ENCODE measurements at regions not wholly inside any gene's neighbourhood (a gene's known extent, or its start where the extent isn't known, plus 50 kb on each side); places are given as distances from the start of the nearest gene placed in this dataset.

DNA sequence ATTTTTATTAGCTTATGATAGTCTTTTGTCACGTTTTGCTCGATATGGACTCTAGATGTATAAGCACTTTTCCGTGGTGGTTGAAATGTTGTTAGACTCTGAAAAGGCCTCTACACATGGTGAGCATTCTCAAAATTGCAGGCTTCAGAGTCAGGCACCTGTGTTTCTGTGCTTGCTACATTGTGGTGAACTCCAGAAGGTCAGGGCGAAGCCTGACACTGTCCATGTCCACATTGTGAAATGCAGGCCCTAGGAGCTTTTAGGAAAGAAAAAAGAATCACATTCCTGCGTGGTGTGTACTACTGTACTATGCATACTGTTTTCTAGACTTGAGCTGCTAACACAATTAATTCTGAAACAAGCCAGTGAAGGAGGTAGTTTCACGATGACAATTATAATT lies 86.3 kb downstream of the HS3ST1 start:
- ChIA-PET CTCF (no interaction called here), POLR2A (no interaction called here)
- TF ChIP-seq RORB (CRISPR knock-in tag; IDR thresholded peaks at IDR 0.05) (no peak), TEAD1 (CRISPR knock-in tag; IDR thresholded peaks at IDR 0.05) (no peak), JUN (CRISPR knock-in tag; IDR thresholded peaks at IDR 0.05) (no peak), TP53 (CRISPR knock-in tag; IDR thresholded peaks at IDR 0.05) (no peak)
- TF ChIP-seq, protein P1, sequence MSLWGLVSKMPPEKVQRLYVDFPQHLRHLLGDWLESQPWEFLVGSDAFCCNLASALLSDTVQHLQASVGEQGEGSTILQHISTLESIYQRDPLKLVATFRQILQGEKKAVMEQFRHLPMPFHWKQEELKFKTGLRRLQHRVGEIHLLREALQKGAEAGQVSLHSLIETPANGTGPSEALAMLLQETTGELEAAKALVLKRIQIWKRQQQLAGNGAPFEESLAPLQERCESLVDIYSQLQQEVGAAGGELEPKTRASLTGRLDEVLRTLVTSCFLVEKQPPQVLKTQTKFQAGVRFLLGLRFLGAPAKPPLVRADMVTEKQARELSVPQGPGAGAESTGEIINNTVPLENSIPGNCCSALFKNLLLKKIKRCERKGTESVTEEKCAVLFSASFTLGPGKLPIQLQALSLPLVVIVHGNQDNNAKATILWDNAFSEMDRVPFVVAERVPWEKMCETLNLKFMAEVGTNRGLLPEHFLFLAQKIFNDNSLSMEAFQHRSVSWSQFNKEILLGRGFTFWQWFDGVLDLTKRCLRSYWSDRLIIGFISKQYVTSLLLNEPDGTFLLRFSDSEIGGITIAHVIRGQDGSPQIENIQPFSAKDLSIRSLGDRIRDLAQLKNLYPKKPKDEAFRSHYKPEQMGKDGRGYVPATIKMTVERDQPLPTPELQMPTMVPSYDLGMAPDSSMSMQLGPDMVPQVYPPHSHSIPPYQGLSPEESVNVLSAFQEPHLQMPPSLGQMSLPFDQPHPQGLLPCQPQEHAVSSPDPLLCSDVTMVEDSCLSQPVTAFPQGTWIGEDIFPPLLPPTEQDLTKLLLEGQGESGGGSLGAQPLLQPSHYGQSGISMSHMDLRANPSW (CRISPR knock-in tag; conservative IDR thresholded peaks at IDR 0.05; ENCODE audit: low read depth) = no peak
- H3K4me3 Mint-ChIP-seq = no peak overlapping the region
- peaks cover 12% of the 10 kb centered on the region for H3K27me3 Mint-ChIP-seq (ENCODE audit: low read depth)
- peaks cover 85% of the 10 kb centered on the region for H3K9me3 Mint-ChIP-seq
- H3K4me1 Mint-ChIP-seq = peaks cover 2% of the 10 kb centered on the region; the same call in 1 of the 2 replicates
- H3K36me3 Mint-ChIP-seq = peaks cover 75% of the 10 kb centered on the region
- DNase-seq (ENCODE audit: low spot score) (no peak), ATAC-seq (no peak)
- no peak overlapping the region for H3K27ac Mint-ChIP-seq

DNA sequence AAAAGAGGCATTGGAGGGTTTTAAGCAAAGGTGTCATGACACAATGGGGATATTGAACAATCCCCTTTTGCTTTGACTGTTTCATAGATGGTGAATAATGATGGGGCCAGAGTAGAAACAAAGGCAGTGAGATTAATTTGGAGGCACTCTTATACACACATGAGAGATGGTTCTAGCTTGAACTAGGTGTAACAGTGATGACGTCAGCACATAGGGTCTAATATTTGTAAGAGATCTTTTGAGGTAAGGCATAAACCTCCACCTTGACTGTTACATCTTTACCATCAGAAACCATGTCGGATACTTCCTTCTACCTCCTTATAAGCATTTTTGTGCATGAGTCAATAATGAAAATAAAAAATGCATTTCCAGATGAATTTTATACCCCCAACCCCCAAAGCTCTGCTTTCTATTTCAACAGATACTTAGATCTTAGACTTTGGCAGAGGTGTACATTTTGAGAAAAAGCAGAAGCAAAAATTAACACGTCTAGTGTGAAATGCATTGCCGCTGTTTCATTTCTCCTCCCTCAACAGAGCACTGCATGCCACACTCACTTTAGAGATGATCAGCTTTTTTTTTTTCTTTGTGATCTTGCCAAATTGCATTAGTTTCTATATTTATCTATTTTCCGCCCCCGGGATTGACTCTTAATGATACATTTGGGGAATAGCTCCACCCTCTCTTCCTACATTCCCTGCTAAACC lies 87.2 kb downstream of the HS3ST1 start:
- Mint-ChIP-seq H3K9me3 (peaks cover 87% of the 10 kb centered on the region), H3K4me3 (no peak overlapping the region), H3K27ac (no peak overlapping the region), H3K4me1 (peaks cover 2% of the 10 kb centered on the region; the same call in 1 of the 2 replicates), H3K36me3 (peaks cover 80% of the 10 kb centered on the region), H3K27me3 (ENCODE audit: low read depth) (peaks cover 12% of the 10 kb centered on the region)
- POLR2A ChIA-PET = no interaction called here
- TF ChIP-seq TCF7 (CRISPR knock-in tag; IDR thresholded peaks at IDR 0.05; ENCODE audit: low read depth) = no peak
- TF ChIP-seq, protein P2, sequence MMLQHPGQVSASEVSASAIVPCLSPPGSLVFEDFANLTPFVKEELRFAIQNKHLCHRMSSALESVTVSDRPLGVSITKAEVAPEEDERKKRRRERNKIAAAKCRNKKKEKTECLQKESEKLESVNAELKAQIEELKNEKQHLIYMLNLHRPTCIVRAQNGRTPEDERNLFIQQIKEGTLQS (CRISPR knock-in tag; conservative IDR thresholded peaks at IDR 0.05) = no peak
- TF ChIP-seq, protein P3, sequence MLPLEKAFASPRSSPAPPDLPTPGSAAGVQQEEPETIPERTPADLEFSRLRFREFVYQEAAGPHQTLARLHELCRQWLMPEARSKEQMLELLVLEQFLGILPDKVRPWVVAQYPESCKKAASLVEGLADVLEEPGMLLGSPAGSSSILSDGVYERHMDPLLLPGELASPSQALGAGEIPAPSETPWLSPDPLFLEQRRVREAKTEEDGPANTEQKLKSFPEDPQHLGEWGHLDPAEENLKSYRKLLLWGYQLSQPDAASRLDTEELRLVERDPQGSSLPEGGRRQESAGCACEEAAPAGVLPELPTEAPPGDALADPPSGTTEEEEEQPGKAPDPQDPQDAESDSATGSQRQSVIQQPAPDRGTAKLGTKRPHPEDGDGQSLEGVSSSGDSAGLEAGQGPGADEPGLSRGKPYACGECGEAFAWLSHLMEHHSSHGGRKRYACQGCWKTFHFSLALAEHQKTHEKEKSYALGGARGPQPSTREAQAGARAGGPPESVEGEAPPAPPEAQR (CRISPR knock-in tag; IDR thresholded peaks at IDR 0.05) = no peak
- TF ChIP-seq EMX1 (CRISPR knock-in tag; IDR thresholded peaks at IDR 0.05) = no peak
- TF ChIP-seq, protein P4, sequence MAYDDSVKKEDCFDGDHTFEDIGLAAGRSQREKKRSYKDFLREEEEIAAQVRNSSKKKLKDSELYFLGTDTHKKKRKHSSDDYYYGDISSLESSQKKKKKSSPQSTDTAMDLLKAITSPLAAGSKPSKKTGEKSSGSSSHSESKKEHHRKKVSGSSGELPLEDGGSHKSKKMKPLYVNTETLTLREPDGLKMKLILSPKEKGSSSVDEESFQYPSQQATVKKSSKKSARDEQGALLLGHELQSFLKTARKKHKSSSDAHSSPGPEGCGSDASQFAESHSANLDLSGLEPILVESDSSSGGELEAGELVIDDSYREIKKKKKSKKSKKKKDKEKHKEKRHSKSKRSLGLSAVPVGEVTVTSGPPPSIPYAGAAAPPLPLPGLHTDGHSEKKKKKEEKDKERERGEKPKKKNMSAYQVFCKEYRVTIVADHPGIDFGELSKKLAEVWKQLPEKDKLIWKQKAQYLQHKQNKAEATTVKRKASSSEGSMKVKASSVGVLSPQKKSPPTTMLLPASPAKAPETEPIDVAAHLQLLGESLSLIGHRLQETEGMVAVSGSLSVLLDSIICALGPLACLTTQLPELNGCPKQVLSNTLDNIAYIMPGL (CRISPR knock-in tag; IDR thresholded peaks at IDR 0.05) = no peak
- no peak for TF ChIP-seq ATF1 (CRISPR knock-in tag; IDR thresholded peaks at IDR 0.05)
- TF ChIP-seq, protein P1 (CRISPR knock-in tag; conservative IDR thresholded peaks at IDR 0.05; ENCODE audit: low read depth) = no peak
- TF ChIP-seq, protein P5, sequence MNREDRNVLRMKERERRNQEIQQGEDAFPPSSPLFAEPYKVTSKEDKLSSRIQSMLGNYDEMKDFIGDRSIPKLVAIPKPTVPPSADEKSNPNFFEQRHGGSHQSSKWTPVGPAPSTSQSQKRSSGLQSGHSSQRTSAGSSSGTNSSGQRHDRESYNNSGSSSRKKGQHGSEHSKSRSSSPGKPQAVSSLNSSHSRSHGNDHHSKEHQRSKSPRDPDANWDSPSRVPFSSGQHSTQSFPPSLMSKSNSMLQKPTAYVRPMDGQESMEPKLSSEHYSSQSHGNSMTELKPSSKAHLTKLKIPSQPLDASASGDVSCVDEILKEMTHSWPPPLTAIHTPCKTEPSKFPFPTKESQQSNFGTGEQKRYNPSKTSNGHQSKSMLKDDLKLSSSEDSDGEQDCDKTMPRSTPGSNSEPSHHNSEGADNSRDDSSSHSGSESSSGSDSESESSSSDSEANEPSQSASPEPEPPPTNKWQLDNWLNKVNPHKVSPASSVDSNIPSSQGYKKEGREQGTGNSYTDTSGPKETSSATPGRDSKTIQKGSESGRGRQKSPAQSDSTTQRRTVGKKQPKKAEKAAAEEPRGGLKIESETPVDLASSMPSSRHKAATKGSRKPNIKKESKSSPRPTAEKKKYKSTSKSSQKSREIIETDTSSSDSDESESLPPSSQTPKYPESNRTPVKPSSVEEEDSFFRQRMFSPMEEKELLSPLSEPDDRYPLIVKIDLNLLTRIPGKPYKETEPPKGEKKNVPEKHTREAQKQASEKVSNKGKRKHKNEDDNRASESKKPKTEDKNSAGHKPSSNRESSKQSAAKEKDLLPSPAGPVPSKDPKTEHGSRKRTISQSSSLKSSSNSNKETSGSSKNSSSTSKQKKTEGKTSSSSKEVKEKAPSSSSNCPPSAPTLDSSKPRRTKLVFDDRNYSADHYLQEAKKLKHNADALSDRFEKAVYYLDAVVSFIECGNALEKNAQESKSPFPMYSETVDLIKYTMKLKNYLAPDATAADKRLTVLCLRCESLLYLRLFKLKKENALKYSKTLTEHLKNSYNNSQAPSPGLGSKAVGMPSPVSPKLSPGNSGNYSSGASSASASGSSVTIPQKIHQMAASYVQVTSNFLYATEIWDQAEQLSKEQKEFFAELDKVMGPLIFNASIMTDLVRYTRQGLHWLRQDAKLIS (CRISPR knock-in tag; IDR thresholded peaks at IDR 0.05; ENCODE audit: borderline replicate concordance) = no peak
- TF ChIP-seq SMAD3 (CRISPR knock-in tag; IDR thresholded peaks at IDR 0.05; ENCODE audit: borderline replicate concordance) = no peak
- no peak for DNase-seq (ENCODE audit: low spot score)
- CTCF ChIA-PET = no interaction called here
- ATAC-seq = no peak
